ENCODE measurements at regions not wholly inside any gene's neighbourhood (a gene's known extent, or its start where the extent isn't known, plus 50 kb on each side); places are given as distances from the start of the nearest gene placed in this dataset.

GRCh38 chr18:64699081-64699480 lies 550.2 kb upstream of the LINC00305 start:
- H3K4me2 ChIP-seq (ENCODE audit: insufficient read depth, low read length): no peak overlapping the region
- H3K27me3 ChIP-seq (ENCODE audit: control insufficient read depth in 2 of 2, insufficient read depth in 2 of 2, low read length in 2 of 2): no peaks in the 10 kb centered on the region
- POLR2A ChIA-PET: no interaction called here
- H3K4me3 ChIP-seq: no peak overlapping the region
- FAIRE-seq: no peak
- no peak for DNase-seq (ENCODE audit: extremely low read depth in 1 of 4, low spot score in 3 of 4)
- H3K36me3 ChIP-seq (ENCODE audit: control insufficient read depth, insufficient read depth, low read length): no peaks in the 10 kb centered on the region
- H3K9me1 ChIP-seq (ENCODE audit: control insufficient read depth, insufficient read depth, low read length): no peaks in the 10 kb centered on the region
- H3K27ac ChIP-seq (ENCODE audit: extremely low read depth, low read depth, low read length): no peak overlapping the region
- H3K79me2 ChIP-seq (ENCODE audit: control insufficient read depth, insufficient read depth, low read length): no peaks in the 10 kb centered on the region
- intact Hi-C loops (cut with micrococcal nuclease) (no loop called here), in situ Hi-C loops (cut with MboI) (no loop called here)
- CTCF ChIA-PET (ENCODE audit: low intra/inter-chr PET ratio): no interaction called here
- no peak overlapping the region for H3K9ac ChIP-seq (ENCODE audit: insufficient read depth in 1 of 2, low read depth in 2 of 2, low read length in 2 of 2)
- no peak for ATAC-seq
- H3K4me1 ChIP-seq (replicated peaks in 1 of 2; ENCODE audit: control insufficient read depth in 2 of 2, insufficient read depth in 2 of 2, low read length in 2 of 2): no peaks in the 10 kb centered on the region
- BruUV-seq (replicated peaks): no TSS peak
- no peaks in the 10 kb centered on the region for H4K20me1 ChIP-seq (replicated peaks; ENCODE audit: control insufficient read depth, insufficient read depth, low read length)
- H2AFZ ChIP-seq (ENCODE audit: low read depth, low read length): no peak overlapping the region
- WGBS (ENCODE audit: insufficient coverage, low coverage, missing lambda C conversion rate): 0% methylated on average over 2 of the region's 2 CpGs
- no peaks in the 10 kb centered on the region for H3K9me3 ChIP-seq (replicated peaks; ENCODE audit: control insufficient read depth, insufficient read depth, low read depth, low read length)
- TF ChIP-seq SIRT6 (IDR thresholded peaks at IDR 0.05; ENCODE audit: low read depth, low read length) (no peak), ZNF143 (CRISPR knock-in tag; IDR thresholded peaks at IDR 0.05) (no peak), GTF2A2 (tag; IDR thresholded peaks at IDR 0.05) (no peak), ZKSCAN3 (CRISPR knock-in tag; IDR thresholded peaks at IDR 0.05) (no peak), CHCHD3 (CRISPR knock-in tag; IDR thresholded peaks at IDR 0.05) (no peak), FOS (IDR thresholded peaks at IDR 0.05; ENCODE audit: extremely low read depth, insufficient read length) (no peak), BMI1 (IDR thresholded peaks at IDR 0.05; ENCODE audit: low read length) (no peak), GMEB1 (CRISPR knock-in tag; IDR thresholded peaks at IDR 0.05) (no peak), MCM2 (IDR thresholded peaks at IDR 0.05; ENCODE audit: low read depth) (no peak), RNF219 (CRISPR knock-in tag; IDR thresholded peaks at IDR 0.05) (no peak), TBL1XR1 (IDR thresholded peaks at IDR 0.05; ENCODE audit: low read length in 2 of 2) (no peak)
- TF ChIP-seq, protein P1, sequence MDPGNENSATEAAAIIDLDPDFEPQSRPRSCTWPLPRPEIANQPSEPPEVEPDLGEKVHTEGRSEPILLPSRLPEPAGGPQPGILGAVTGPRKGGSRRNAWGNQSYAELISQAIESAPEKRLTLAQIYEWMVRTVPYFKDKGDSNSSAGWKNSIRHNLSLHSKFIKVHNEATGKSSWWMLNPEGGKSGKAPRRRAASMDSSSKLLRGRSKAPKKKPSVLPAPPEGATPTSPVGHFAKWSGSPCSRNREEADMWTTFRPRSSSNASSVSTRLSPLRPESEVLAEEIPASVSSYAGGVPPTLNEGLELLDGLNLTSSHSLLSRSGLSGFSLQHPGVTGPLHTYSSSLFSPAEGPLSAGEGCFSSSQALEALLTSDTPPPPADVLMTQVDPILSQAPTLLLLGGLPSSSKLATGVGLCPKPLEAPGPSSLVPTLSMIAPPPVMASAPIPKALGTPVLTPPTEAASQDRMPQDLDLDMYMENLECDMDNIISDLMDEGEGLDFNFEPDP (CRISPR knock-in tag; IDR thresholded peaks at IDR 0.05): no peak
- TF ChIP-seq, protein P2, sequence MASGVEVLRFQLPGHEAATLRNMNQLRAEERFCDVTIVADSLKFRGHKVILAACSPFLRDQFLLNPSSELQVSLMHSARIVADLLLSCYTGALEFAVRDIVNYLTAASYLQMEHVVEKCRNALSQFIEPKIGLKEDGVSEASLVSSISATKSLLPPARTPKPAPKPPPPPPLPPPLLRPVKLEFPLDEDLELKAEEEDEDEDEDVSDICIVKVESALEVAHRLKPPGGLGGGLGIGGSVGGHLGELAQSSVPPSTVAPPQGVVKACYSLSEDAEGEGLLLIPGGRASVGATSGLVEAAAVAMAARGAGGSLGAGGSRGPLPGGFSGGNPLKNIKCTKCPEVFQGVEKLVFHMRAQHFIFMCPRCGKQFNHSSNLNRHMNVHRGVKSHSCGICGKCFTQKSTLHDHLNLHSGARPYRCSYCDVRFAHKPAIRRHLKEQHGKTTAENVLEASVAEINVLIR (CRISPR knock-in tag; IDR thresholded peaks at IDR 0.05): no peak

Data from K562 (cell line).